NCI-H2029 (cell line): ENCODE measurements at regions not wholly inside any gene's neighbourhood (a gene's known extent, or its start where the extent isn't known, plus 50 kb on each side); places are given as distances from the start of the nearest gene placed in this dataset.

Source experiments
- DNase-seq: peaks from one replicate; lab custom pipeline; 2025; lab: John Stamatoyannopoulos, UW

DNA sequence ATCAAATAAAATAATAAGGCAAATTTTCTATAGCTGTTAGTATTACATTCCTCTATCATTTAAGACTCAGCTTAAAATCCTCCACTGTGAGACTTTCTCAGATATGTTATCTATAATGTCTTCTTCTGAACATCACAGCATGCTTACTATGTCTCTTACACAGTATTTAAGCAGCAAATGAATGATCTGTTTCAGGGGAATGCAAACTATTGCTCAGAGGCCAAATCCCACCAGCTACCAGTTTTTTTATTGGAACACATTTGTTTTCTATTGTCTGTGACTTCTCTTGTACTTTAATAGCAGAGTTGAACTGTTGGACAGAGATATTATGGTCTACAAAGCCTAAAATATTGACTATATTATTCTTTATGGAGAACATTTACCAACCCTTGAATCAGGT lies 59.6 kb downstream of the C3orf38 start:
- DNase-seq: no peak

DNA sequence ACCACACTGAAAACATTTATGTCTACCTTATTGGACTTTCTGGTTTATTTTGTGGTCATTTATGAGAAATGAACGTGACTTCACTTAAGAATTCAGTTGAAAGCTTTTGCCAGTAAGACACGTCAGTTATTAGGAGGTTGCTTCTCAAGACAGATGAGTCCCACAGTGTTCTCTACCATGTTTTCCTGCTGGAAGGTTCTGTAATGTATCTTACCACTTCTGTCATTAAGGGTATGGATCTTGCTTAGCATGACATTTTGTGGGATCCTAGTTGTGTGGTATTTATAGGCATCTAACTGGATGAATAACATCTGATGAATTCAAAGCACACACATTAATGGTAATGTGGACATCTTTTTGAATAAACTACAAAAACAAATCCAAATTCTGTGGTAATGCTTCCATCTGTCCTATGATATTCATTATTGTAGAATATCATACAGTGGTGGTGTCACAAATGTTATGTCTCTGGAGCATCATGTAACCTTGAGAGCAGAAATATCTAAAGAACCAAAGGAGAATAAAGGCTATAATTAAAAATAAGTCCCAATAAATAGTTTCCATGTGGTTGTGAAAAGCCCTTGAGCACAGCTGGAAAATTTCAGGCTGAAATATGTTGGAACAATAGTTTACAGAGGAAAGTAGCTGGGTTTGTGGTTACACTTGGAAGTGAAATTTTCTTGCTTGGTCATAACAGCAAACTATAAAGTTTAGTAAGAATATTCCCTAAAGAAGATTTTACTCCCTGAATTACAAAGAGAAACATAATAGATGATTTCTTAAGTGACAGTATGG lies 61.5 kb downstream of the C3orf38 start:
- DNase-seq: no peak

DNA sequence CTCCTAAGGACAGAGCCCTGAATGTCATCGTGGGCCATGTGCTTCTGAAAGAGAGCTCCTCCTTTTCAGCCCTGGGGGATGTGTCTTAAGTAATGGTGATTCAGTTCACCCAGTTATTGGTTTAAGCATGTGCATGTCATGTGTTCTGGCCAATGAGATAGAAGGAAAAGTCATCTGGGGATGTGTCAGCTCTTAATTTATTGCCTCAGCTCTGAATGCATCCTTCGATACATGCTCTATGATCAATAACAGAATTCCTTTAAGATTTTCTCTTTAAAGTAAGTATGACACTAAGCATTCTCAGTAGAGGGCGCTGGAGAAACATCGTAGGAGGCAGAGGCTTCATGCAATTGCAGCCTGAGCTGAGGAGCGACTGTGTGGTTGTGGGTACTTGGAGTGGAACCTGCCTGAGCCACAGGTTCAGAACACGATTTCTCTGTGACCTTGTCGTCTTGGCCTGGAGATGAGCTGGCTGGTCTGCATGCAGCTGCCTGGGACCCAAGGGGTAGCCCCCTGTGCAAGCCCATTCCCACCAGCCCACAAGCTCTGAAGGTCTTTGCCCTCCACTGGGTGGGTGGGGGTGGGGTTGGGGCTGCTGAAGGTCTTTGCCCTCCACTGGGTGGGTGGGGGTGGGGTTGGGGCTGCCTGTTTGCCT lies 69.5 kb downstream of the C3orf38 start:
- DNase-seq: no peak

DNA sequence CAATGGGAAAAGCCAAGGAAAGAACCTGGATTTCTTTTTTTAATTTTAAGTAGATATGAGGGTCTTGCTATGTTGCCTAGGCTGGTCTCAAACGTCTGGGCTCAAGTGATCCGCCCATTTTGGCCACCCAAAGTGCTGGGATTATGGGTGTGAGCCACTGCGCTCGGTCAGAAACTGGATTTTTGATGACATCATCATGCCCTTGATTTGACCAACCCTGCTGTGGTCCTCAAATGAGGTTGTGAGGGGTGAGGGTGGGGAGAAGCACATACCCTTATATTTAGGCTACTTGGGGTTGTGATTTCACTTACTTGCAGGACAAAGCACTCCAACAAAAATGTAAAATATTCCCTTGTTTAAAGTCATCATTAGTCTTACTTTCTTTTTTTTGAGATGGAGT lies 70.4 kb downstream of the C3orf38 start:
- no peak for DNase-seq

DNA sequence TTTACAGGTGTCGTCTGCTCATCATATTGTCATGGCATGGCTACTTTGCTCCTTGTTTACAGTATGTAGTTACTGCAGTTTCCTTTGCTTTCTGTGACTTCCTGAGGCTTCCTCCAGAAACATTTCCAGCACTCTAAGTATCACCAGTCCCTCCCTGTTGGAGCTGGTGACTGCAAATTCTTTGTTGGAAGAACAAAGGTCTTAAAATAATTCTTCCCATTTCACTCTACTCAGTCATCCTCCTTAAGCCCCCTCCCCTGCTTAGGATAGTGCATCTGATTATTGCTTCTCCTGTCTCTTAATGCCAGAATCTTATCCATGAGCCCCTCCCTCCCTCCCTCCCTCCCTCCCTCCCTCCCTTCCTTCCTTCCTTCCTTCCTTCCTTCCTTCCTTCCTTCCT lies 72.0 kb downstream of the C3orf38 start:
- no peak for DNase-seq

DNA sequence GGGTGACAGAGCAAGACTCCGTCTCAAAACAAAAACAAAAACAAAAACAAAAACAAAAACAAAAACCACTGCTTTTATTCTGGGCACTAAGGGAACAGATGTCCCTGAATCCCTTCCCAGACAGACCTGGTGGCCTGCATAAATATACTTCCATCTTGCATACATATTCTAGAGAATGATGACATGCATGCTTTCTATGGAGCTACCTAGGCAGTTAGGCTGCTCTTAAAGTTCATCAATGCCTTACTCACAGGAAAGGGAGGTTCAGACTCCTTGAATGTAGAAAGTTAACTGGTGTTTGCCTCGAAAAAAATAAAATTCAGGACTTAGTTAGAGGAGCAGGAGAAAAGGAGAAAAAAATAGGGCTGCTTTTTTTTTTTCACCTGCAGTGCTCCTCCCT lies 72.6 kb downstream of the C3orf38 start:
- no peak for DNase-seq

DNA sequence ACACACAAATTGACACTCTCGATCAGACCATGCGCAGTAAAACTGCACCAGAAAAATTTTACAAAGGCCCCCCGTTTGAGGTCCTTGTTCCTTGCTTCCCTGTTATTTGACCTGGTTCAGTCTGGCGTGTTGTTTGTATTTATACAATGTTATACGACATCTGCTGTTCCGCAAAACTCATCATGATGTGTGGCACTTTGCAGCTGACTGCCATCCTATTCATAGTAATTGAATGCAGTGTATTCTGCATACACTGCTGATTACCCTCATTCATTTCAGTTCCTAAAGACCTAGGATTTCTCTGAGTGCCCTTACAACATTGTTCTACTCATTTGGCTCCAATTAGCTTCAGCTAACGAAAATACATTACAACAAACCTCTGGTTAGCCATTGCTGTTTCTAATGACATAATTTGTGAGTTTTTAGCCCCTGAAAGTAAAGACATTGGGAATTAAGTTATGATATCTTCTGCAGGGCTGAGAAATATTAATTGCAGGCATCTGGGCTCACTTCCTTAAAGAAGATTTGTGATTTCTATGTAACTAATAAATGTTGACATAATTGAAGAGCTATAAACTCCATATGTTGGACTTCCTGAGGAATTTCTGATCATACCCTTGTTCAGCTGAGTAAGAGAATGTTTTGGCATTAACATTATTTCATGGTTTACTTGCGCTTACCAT lies 75.7 kb downstream of the C3orf38 start:
- DNase-seq: no peak

DNA sequence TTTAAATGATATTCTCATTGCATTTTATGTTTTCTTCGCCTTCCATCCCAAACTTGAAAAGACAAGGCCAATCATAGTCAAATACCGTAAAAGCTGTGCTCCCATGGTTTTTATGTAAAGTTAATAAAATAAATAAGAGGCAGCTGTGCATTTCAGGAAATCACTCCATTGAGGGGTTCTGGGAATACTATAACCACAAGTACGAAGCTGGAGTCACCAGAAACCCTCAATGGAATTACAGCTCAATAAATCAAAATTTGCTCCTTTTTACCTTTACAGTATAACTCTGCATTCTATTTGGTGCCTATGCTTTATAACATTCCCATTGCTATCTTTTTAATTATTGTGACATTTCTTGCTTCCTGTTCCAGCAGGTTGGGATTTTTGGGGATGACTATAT lies 77.2 kb downstream of the C3orf38 start:
- no peak for DNase-seq

DNA sequence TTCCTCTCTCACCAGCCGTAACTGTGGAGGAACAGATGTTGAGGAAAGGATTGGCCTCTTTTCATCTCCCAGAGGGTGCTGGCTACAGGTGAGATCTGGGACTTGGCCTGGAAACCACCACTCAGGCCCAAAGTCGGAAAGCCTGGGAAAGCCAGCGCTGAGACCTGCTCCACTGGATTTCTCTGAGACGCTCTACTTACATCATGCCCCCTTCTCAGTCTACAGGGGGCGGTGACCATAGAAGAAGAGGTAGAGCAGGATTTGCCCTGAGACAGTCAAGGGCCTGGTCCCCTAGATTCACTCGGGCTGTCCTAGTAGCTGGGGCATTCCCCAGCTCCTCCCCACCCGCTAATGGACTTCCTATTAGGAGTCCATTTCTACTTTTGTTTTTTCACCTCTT lies 80.9 kb downstream of the C3orf38 start:
- no peak for DNase-seq

DNA sequence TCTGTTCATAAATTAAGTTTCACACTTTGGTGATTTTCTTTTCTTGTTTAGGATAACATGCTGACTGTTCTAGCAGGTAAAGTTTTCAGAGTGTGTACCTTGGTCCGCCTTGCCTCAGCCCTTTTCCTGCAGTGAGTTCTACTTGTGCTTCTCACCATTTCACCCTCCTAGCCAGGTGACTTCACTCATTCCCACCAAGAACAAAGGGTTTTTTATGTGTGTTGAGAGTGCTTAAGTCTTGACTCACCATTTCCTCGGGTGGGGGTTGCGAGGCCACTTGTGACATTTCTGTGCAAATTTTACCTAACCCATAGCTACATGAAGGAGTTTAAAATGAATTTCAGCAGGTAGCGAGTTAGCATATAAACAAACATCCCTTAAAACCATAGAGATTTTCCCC lies 81.4 kb downstream of the C3orf38 start:
- DNase-seq: no peak

DNA sequence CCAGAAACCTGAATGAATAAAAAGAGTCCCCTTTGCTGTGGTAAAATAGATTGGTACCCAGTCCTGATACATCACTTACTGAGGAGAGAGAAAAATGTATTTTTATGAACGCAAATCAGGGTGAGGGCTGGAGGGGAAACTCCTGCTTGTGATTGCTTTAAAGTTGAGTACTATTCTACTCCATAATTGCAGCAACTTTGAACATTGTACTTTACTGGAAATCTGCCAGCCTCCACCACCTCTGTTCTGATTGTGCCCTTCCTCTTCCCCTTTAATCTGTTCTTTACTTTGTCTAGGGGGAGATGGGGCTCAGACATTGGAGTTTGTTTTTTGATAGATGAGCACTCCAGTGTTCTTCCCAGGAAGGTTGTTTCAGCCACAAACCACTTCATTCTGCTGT lies 81.9 kb downstream of the C3orf38 start:
- no peak for DNase-seq

DNA sequence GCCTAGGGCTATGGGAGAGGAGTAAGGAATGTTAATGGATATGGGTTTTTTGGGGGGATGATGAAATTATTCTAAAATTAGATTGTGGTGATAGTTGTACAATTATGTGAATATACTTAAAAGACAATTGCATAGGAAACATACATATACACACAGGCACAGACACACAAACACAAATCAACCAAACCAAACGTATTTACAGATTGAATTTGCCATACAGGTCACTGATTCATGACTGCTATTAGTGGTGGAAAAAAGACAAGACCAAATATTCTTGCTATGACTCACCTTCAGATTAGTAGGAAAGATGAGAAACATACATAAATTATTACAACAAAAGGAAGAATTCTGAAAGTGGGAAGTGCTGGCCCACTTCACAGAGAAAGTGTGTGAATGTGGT lies 85.3 kb downstream of the C3orf38 start:
- DNase-seq: no peak

DNA sequence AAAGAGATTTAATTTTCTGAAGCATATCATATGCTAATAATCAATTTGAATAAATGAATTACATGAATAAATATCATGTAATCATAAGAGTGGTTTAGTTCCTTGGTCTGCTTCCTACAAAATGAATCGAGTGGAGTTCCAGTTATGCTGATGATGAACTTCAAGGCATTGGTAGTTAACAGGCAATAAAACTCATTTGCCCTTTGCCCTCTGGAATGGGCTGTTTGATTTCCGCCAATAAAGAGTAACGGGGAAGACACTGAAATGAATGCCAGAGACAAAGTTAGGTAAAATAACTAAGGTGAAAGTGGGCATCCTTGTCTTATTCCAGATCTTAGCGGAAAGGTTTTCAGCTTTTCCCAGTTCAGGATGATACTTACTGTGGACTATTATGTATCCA lies 90.1 kb downstream of the C3orf38 start:
- no peak for DNase-seq

DNA sequence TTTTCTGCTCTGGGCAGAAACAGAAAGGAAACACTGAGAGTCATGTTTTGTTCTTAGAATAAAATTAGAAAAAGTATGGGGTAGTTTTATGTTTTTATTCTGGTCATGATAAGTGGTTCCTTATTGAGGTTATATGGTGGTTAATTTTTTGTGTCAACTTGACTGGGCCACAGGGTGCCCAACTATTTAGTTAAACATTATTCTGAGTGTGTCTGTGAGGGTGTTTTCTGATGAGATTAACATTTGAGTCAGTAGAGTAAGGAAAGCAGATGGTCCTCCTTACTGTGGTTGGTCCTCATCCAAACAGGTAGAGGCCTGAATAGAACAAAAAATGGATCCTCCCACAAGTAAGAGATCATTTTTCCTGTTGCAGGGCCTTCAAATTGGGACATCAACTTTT lies 98.9 kb downstream of the C3orf38 start:
- no peak for DNase-seq

DNA sequence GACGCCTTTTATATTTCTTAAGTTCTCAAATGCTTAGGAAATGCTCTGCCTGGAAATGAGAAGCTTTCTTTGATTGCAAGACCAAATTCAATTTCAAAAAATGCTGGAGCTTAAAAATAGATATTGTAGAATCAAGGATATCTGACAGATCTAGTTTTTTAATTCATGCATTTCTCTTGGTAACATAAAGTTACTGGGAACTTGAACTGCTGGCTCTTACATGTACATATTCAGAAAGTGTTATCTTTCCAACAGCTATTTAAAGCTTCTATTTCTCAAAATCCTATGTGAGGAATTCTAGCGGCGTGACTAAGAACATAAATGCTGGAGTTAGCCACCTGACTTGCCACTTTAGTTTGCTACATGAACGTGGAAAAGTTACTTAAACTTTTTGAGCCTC lies 109.3 kb downstream of the C3orf38 start:
- DNase-seq: no peak

DNA sequence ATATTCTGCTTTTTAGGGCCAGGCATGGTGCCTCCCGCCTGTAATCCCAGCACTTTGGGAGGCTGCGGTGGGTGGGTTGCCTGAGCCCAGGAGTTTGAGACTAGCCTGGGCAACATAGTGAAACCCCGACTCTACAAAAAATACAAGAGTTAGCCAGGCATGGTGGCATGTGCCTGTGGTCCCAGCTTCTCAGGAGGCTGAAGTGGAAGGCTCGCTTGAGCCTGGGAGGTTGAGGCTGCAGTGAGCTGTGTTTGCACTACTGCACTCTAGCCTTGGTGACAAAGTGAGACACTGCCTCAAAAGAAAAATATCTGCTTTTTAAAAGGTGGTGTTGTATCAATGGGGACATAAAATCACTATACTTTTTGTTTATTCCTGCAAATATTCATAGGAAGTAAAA lies 112.8 kb downstream of the C3orf38 start:
- DNase-seq: no peak

DNA sequence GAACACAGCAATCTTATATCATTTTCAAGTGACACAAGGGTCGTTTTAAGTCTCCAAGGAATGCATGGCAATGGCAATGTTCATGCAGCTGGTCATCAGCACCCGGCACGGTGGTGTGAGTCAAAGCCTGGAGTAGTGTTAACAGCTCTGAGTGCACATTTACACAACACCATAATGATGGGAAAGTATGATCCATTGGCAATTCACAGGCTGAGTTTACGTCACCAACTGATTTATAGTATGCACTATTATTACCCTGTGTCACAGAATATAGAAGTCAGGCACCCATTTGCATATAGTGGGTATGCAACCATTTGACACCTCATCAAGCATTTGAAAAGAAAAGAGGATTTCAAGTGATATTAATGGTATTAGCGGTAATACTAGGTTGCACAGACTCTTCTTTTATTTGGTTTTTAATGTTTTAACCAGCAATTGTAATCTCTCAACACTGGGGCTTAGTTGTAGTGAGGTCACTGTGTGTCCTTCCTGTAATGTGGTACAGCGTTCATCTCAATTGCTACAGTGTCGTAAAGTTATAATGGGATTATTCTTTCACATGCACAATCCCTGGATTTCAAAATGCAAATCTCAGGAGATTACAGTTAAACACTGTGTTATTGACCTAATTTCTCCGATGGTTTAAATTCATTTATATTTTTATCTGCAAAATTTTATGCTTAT lies 113.8 kb downstream of the C3orf38 start:
- DNase-seq: no peak

DNA sequence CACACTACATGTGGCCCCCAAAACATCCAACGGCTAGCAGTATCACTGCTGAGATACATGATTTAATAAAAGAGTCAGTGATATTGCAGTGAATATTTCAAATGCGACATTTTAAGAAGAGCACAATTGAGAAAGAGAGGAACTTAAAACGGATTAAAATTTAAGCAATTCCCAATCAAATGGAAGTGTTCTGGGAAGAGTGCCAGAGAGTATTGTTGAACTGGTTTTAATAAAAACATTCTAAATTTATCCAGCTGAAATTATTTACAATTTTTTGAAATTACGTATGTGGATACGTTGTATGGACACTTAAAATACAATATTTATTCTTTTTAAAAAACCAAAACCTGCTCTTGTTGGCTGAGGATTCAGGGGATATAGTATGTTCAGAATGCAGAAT lies 117.7 kb downstream of the C3orf38 start:
- DNase-seq: no peak

DNA sequence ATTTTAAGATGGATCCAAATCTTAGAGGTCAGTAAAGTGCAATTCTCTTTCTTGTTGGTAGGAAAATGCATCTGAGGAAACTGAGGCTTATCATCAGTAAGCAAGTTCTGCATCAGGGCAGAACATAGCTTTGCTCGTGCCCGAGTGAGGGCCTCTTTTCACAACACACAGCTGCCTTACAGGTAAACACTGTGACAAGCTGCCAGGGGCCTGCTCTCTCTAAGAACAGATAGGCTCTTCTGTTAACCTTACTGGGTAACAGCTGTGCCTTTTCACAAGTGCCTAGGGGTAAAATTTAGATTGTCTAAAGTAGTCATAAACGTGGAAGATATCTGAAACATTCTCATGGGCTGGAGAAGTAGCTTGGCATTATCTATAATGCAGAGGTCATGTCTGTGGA lies 118.1 kb downstream of the C3orf38 start:
- DNase-seq: no peak

DNA sequence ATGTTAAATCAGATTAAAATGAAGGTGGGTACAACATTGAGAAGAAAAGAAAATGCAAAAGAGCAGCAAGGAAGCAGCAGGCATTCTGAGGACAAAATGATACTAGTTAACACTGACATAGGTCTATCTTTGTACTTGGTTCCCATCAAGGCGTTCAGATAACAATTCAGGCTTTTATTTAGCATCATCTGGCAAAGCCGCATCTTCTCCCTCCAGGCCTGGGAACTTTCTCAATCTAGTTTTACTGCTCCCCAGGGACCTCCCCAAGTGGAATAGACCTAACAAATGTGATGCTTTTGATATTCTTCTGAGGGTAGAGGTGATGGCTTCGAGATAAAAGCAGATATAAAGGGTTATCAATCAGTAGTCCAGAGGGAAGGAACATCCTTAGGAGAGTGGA lies 130.6 kb downstream of the C3orf38 start:
- no peak for DNase-seq

DNA sequence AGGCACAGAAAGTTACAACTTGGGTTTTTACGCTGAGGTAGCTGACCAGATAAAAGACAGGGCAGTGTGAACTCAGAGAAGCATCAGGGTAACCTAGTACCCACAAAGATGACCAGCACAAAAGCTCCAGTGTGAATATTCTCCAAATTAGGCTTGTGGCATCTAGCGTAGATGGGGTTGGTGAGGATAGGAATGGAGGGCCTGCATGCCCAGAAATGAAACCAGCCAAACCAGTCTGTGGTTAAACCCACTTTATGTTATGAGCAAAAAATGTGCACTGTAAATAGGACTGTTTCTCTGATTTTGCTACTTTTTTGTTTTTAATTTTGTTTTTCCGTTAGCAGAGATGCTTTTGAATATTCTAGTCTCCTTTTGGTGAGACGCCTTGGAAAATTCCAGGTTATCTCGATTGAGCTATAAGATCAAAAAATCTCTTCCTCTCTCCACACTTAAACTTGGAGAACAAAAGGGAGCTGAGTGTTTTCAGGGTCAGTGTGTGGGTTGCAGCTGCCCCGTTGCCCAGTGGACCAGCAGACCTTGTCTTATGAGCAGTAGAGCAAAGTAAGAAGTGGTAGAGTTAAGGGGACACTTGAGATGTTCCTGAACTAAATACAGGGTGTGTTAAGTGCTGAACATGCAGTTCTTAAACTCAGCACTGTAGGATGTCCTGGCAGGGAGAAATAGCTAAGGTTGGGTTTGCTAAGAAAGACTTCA lies 132.9 kb downstream of the C3orf38 start:
- no peak for DNase-seq

DNA sequence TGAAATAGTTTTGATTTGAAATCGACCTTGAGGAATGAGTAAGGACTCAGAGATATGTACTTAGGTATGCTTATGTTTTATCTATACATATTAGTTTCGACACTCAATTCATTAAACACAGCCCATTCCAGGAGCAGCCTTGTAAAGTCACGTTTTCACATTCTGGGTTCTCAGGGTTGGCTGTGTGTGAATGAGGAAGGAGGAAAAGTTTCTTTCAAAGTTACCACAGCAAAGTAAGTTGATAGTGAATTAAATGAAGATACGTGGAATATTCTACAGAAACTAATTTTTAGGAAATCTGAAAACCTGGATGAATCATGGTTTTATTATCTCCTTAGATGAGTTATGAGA lies 133.5 kb downstream of the C3orf38 start:
- no peak for DNase-seq
